ENCODE measurements at regions not wholly inside any gene's neighbourhood (a gene's known extent, or its start where the extent isn't known, plus 50 kb on each side); places are given as distances from the start of the nearest gene placed in this dataset.
"Not testable (repeated sequence)": the region's sequence is repeated elsewhere in the genome, so short reads cannot be mapped to it uniquely, and the experiment has no call there.

DNA sequence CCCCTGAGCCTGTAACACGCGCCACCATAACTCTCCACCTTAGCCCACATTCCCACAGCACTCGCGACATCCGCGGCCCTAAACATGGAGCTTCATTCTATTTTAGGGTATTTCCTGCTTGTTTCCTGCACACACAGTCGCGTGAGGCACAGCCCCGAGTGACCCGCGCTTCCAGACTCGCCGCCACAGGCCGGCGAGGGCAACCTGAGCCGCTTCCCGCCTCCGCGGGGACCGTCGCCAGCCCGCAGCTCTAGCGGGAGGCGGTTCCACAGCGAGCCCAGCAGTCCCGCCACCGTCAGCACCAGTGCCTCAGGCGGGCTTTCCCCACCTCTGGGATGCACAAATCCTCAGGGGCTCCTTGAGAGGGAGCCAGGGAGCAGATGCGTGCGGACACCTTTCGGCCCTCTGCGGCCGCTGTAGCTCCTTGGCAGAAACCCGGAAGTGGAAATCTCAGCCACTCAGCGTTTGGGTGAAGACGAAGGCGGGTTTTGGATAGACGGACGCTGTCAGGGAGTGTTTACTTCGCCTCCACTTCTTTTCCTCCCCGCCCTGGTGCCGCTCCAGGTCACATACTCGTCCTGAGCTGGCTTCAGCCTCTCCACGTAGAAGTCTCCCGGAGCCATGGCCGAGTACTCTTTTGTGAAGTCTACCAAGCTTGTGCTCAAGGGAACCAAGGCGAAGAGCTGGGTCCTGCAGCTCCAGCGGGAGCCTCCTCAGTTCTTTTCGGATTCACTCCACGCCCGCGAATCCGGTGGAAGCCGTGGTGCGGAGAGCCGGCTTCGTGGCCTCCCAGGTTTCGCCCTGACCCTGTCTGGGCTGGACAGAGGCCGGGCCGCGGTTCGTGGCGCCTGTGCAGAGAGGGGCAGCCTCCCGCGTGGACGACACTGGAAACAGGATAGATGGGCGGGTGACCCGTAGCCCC lies 2177.4 kb upstream of the DEFB115 start:
- Histone ChIP-seq H3K4me3 (ENCODE audit: low read depth, low read length) (peak overlapping the region; percentile 12), H2AFZ (no peak overlapping the region), H3K9me3 (ENCODE audit: control insufficient read depth, low read length) (no peaks in the 10 kb centered on the region), H3K27ac (no peak overlapping the region), H3K4me2 (ENCODE audit: low read length) (peak overlapping the region; percentile 57), H3K9ac (no peak overlapping the region), H3K79me2 (no peaks in the 10 kb centered on the region), H3K27me3 (ENCODE audit: control insufficient read depth, insufficient read depth, low read length) (no peaks in the 10 kb centered on the region), H3K36me3 (ENCODE audit: control insufficient read depth, insufficient read depth, low read length) (no peaks in the 10 kb centered on the region), H3K4me1 (no peaks in the 10 kb centered on the region)
- TF ChIP-seq, protein P1, sequence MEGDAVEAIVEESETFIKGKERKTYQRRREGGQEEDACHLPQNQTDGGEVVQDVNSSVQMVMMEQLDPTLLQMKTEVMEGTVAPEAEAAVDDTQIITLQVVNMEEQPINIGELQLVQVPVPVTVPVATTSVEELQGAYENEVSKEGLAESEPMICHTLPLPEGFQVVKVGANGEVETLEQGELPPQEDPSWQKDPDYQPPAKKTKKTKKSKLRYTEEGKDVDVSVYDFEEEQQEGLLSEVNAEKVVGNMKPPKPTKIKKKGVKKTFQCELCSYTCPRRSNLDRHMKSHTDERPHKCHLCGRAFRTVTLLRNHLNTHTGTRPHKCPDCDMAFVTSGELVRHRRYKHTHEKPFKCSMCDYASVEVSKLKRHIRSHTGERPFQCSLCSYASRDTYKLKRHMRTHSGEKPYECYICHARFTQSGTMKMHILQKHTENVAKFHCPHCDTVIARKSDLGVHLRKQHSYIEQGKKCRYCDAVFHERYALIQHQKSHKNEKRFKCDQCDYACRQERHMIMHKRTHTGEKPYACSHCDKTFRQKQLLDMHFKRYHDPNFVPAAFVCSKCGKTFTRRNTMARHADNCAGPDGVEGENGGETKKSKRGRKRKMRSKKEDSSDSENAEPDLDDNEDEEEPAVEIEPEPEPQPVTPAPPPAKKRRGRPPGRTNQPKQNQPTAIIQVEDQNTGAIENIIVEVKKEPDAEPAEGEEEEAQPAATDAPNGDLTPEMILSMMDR (IDR thresholded peaks at IDR 0.05) = no peak

DNA sequence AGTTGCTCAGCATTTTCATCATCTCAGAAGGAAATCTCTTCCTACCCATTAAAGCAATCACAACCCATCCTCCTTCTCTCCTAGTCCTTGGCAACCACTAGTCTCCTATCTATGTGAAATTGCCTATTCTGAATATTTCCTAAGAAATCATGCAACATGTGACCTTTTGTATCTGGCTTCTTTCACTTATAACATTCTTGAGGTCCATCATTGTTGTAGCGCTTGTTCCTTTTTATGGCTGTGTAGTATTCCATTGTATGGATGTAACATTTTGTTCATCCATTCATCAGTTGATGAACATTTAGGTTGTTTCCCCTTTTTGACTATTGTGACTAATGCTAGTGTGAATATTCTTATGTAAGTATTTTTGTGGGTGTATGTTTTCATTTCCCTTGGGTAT lies 2175.8 kb upstream of the DEFB115 start:
- not testable (repeated sequence) for H3K4me1 ChIP-seq

DNA sequence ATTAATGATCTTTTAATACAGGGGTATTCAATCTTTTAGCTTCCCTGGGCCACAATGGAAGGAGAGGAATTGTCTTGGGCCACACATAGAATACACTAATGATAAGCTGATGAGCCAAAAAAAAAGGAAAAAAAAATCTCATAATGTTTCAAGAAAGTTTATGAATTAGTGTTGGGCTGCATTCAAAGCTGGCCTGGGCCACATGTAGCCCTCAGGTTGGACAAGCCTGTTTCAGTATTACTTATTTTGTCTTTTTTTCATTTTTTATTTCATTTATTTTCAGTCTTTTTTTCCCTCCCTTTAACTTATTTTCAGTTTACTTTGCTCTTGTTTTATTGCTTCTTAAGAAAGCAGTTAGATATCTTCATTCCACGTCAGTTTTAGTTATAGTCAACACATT lies 2171.8 kb upstream of the DEFB115 start:
- no peaks in the 10 kb centered on the region for H3K9me3 ChIP-seq (ENCODE audit: control insufficient read depth, low read length)
- no peak overlapping the region for H3K4me3 ChIP-seq (ENCODE audit: low read depth, low read length)
- no peaks in the 10 kb centered on the region for H3K27me3 ChIP-seq (ENCODE audit: control insufficient read depth, insufficient read depth, low read length)
- no peaks in the 10 kb centered on the region for H3K79me2 ChIP-seq
- no peak overlapping the region for H2AFZ ChIP-seq
- TF ChIP-seq, protein P1 (IDR thresholded peaks at IDR 0.05) = no peak
- H3K4me1 ChIP-seq = no peaks in the 10 kb centered on the region
- H3K36me3 ChIP-seq (ENCODE audit: control insufficient read depth, insufficient read depth, low read length) = no peaks in the 10 kb centered on the region
- no peak overlapping the region for H3K9ac ChIP-seq
- no peak overlapping the region for H3K27ac ChIP-seq
- no peak overlapping the region for H3K4me2 ChIP-seq (ENCODE audit: low read length)

More for the DNA sequence above, 2175.8 kb upstream of the DEFB115 start:
- H3K4me3 ChIP-seq (ENCODE audit: low read depth, low read length); H3K79me2 ChIP-seq; H3K9me3 ChIP-seq (ENCODE audit: control insufficient read depth, low read length); H3K27ac ChIP-seq; H2AFZ ChIP-seq; H3K27me3 ChIP-seq (ENCODE audit: control insufficient read depth, insufficient read depth, low read length); H3K9ac ChIP-seq; H3K4me2 ChIP-seq (ENCODE audit: low read length); H3K36me3 ChIP-seq (ENCODE audit: control insufficient read depth, insufficient read depth, low read length): not testable (repeated sequence)

DNA sequence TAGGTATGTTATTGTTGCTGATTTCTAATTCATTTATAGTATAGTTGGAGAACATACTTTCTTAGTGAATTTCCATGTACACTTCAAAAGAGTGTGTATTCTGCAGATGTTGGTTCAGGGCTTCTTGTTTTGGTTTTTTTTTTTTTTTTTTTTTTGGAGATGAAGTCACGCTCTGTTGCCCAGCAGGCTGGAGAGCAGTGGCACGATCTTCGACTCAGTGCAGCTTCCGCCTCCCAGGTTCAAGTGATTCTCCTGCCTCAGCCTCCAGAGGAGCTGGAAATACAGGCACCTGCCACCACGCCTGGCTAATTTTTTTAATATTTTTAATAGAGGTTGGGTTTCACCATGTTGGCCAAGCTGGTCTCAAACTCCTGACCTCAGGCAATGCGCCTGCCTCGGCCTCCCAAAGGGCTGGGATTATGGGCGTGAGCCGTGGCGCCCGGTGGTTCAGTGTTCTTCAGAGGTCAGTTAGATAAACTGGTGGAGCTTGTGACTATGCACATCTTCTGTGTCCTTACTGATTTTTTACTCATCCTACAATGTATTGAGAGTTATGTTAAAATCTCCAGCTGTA lies 2171.2 kb upstream of the DEFB115 start:
- H3K36me3 ChIP-seq (ENCODE audit: control insufficient read depth, insufficient read depth, low read length); H3K9me3 ChIP-seq (ENCODE audit: control insufficient read depth, low read length); H3K4me1 ChIP-seq; H3K79me2 ChIP-seq; H2AFZ ChIP-seq; H3K4me3 ChIP-seq (ENCODE audit: low read depth, low read length); H3K9ac ChIP-seq; H3K27me3 ChIP-seq (ENCODE audit: control insufficient read depth, insufficient read depth, low read length); H3K4me2 ChIP-seq (ENCODE audit: low read length); H3K27ac ChIP-seq: not testable (repeated sequence)

DNA sequence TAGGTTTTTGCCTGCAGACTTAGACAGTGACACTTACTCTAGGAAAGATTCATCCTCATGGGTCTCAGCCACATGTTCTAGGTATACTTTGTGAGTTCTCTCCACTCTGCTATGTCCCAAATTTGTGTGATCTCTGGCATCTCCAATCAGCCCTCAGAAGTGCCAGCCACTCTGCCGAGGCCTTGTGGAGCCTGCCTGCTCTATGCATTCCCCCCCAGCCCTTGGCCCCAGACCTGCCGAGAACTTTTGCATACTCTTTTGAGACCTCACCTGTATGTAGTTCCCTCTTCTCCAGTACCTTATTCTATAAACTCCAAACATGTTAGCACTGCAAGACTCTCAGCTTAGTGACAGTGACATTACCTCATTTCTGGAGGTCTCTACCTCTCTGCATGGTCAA lies 2170.5 kb upstream of the DEFB115 start:
- TF ChIP-seq, protein P1 (IDR thresholded peaks at IDR 0.05) = no peak
- Histone ChIP-seq H3K9ac (no peak overlapping the region), H3K36me3 (ENCODE audit: control insufficient read depth, insufficient read depth, low read length) (no peaks in the 10 kb centered on the region), H3K4me2 (ENCODE audit: low read length) (no peak overlapping the region), H3K27me3 (ENCODE audit: control insufficient read depth, insufficient read depth, low read length) (no peaks in the 10 kb centered on the region), H3K79me2 (no peaks in the 10 kb centered on the region), H3K4me3 (ENCODE audit: low read depth, low read length) (no peak overlapping the region), H3K9me3 (ENCODE audit: control insufficient read depth, low read length) (no peaks in the 10 kb centered on the region), H3K27ac (no peak overlapping the region), H2AFZ (no peak overlapping the region), H3K4me1 (no peaks in the 10 kb centered on the region)

DNA sequence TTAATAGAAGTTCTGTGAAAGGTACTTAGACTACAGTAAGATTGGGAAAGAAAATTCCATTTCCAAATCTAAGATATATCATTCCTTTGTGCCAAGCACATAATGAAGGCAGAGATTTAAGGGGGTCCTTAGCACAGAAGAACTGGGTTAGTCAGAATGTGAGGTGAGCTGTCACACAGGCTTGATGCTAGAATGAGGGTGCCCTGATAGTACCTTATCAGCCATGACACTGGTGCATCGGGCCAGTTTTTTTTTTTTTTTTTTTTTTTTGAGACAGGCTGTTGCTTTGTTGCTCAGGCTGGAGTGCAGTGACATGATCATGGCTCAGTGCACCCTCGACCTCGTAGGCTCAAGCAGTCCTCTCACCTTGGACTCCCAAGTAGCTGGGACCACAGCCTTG lies 2169.6 kb upstream of the DEFB115 start:
- H3K9me3 ChIP-seq (ENCODE audit: control insufficient read depth, low read length); H2AFZ ChIP-seq; H3K4me2 ChIP-seq (ENCODE audit: low read length); H3K4me3 ChIP-seq (ENCODE audit: low read depth, low read length); H3K27me3 ChIP-seq (ENCODE audit: control insufficient read depth, insufficient read depth, low read length); H3K27ac ChIP-seq; H3K36me3 ChIP-seq (ENCODE audit: control insufficient read depth, insufficient read depth, low read length); H3K4me1 ChIP-seq; H3K9ac ChIP-seq; H3K79me2 ChIP-seq: not testable (repeated sequence)

DNA sequence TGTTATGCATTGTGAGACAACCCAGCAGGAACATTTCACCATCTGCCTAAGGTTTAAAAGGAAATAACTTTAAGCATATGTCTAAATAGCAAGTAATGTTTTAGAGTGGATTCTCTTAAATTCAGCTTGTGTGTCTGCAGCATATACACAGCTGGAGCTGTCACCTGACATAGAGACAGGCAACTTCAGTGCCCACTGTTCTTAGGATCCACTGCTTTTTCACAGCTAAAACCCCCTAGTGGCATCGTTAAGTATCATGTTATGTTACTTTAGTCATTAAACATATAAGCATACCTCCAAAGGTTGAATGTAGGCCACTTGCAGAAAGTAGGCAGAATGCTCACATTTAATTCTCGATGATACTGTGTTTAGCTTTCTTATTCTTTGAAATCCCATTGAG lies 2169.0 kb upstream of the DEFB115 start:
- H3K36me3 ChIP-seq (ENCODE audit: control insufficient read depth, insufficient read depth, low read length); H2AFZ ChIP-seq; H3K9ac ChIP-seq; H3K27me3 ChIP-seq (ENCODE audit: control insufficient read depth, insufficient read depth, low read length); H3K27ac ChIP-seq; H3K4me3 ChIP-seq (ENCODE audit: low read depth, low read length); H3K79me2 ChIP-seq; H3K4me2 ChIP-seq (ENCODE audit: low read length); H3K4me1 ChIP-seq; H3K9me3 ChIP-seq (ENCODE audit: control insufficient read depth, low read length): not testable (repeated sequence)

DNA sequence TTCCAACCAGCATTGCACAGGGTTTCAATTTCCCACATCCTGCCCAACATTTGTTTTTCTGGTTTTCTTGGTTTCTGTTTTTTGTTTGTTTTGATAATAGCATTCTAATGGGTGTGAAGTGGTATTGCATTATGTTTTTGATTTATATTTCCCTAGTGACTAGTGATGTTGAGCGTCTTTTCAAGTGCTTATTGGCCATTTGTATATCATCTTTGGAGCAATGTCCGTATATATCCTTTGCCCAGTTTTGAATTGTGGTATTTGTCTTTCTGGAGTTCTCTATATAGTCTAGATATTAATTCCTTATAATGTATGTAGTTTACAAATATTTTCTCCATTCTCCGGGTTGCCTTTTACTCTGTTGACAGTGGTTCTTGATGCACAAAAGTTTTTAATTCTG lies 2168.1 kb upstream of the DEFB115 start:
- H3K4me3 ChIP-seq (ENCODE audit: low read depth, low read length); H3K4me2 ChIP-seq (ENCODE audit: low read length); H3K36me3 ChIP-seq (ENCODE audit: control insufficient read depth, insufficient read depth, low read length); H3K4me1 ChIP-seq; H3K27ac ChIP-seq; H3K27me3 ChIP-seq (ENCODE audit: control insufficient read depth, insufficient read depth, low read length); H3K79me2 ChIP-seq; H2AFZ ChIP-seq; H3K9ac ChIP-seq; H3K9me3 ChIP-seq (ENCODE audit: control insufficient read depth, low read length): not testable (repeated sequence)

Data from parathyroid adenoma (tissue), 2 donors.